ENCODE measurements at regions not wholly inside any gene's neighbourhood (a gene's known extent, or its start where the extent isn't known, plus 50 kb on each side); places are given as distances from the start of the nearest gene placed in this dataset.
"Not testable (repeated sequence)": the region's sequence is repeated elsewhere in the genome, so short reads cannot be mapped to it uniquely, and the experiment has no call there.

DNA sequence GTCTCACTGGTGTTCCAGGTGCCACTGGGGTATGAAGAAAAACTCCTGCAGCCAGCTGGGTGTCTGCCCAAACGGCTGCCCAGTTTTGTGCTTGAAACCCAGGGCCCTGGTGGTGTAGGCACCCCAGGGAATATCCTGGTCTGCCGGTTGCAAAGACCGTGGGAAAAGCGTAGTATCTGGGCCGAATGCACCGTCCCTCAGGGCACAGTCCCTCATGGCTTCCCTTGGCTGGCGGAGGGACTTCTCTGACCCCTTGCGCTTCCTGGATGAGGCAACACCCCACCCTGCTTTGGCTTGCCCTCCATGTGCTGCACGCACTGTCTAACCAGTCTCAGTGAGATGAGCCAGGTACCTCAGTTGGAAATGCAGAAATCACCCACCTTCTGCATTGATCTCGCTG lies 587.1 kb upstream of the ZFP42 start:
- not testable (repeated sequence) for TF ChIP-seq POLR2AphosphoS5 (IDR thresholded peaks at IDR 0.05)
- TF ChIP-seq, protein P1, sequence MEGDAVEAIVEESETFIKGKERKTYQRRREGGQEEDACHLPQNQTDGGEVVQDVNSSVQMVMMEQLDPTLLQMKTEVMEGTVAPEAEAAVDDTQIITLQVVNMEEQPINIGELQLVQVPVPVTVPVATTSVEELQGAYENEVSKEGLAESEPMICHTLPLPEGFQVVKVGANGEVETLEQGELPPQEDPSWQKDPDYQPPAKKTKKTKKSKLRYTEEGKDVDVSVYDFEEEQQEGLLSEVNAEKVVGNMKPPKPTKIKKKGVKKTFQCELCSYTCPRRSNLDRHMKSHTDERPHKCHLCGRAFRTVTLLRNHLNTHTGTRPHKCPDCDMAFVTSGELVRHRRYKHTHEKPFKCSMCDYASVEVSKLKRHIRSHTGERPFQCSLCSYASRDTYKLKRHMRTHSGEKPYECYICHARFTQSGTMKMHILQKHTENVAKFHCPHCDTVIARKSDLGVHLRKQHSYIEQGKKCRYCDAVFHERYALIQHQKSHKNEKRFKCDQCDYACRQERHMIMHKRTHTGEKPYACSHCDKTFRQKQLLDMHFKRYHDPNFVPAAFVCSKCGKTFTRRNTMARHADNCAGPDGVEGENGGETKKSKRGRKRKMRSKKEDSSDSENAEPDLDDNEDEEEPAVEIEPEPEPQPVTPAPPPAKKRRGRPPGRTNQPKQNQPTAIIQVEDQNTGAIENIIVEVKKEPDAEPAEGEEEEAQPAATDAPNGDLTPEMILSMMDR (IDR thresholded peaks at IDR 0.05) = not testable (repeated sequence)

All from transverse colon (tissue), 4 donors.